HepG2 (cell line): ENCODE measurements at regions not wholly inside any gene's neighbourhood (a gene's known extent, or its start where the extent isn't known, plus 50 kb on each side); places are given as distances from the start of the nearest gene placed in this dataset.

Experiments used
- ATAC-seq: fragments of 200-7000 bp; cut with Tn5 transposase; 3 replicates; pipeline ENCODE4 v1.9.1; 2020; ENCODE audit warnings: mild to moderate bottlenecking, moderate library complexity
- BruUV-seq: library from RNA; stranded (reverse); fragments of 400-500 nt; replicated peaks from 2 replicates; lab custom pipeline; 2021; lab: Mats Ljungman, UMichigan
- CTCF ChIA-PET: fragments of 300-600 bp; formaldehyde crosslinking; extraction: SDS; loops from one replicate; lab custom pipeline; 2021; ENCODE audit warnings: low total read pairs, inconsistent platforms, low intra/inter-chr PET ratio; lab: Yijun Ruan, JAX
- POLR2A ChIA-PET: fragments of 350-600 bp; sonication (Branson Sonifier 250); formaldehyde crosslinking; loops from one replicate; lab custom pipeline; 2020; ENCODE audit warnings: antibody characterized with exemption, inconsistent platforms; lab: Yijun Ruan, JAX
- DNase-seq: peaks from one replicate; pipeline ENCODE4 v3.0.0-alpha.2; 2015; ENCODE audit warnings: low spot score
- FAIRE-seq: peaks from 3 replicates; lab custom pipeline; 2011; peaks lifted over from hg19 to GRCh38; lab: Jason Lieb, UNC
- H2AFZ ChIP-seq: one replicate; pipeline ENCODE4 v1.6.1; 2011; ENCODE audit warnings: low read length, inconsistent platforms
- H3K27ac ChIP-seq: fragments of 300-600 bp; 3 replicates; pipeline ENCODE4 v1.8.0; 2011; ENCODE audit warnings: mixed run types, mild to moderate bottlenecking, mixed read lengths, low read length, inconsistent platforms; ENCODE audit not compliant: insufficient read depth; ENCODE audit errors: extremely low read length
- H3K27me3 ChIP-seq, 2 experiments: fragments of 200-600 bp in 1 of 2; 2 replicates in 1 of 2; 3 replicates in 1 of 2; pipeline versions ENCODE4 v1.6.0 to v1.8.0; 2011; ENCODE audit warnings: low read length in 2 of 2, mild to moderate bottlenecking in 2 of 2, moderate library complexity in 2 of 2, inconsistent platforms in 1 of 2; ENCODE audit not compliant: insufficient read depth in 2 of 2, control insufficient read depth in 1 of 2
- H3K36me3 ChIP-seq, 2 experiments: fragments of 200-600 bp in 1 of 2; replicated peaks in 1 of 2; 2 replicates in 1 of 2; 3 replicates in 1 of 2; pipeline versions ENCODE4 v1.5.1 to v1.8.0; 2011; ENCODE audit warnings: low read length in 2 of 2, inconsistent platforms in 1 of 2; ENCODE audit not compliant: insufficient read depth in 2 of 2, control insufficient read depth in 1 of 2
- H3K4me1 ChIP-seq: 2 replicates; pipeline ENCODE4 v1.5.1; 2012; ENCODE audit warnings: low read length, inconsistent platforms; ENCODE audit not compliant: insufficient read depth
- H3K4me2 ChIP-seq: 2 replicates; pipeline ENCODE4 v1.6.0; 2011; ENCODE audit warnings: low read depth, low read length, inconsistent platforms
- H3K4me3 ChIP-seq, 3 experiments: fragments of 200-600 bp in 1 of 3; sonication (generic), shearing (Covaris generic) in 1 of 3; replicated peaks in 1 of 3; 2 replicates each; pipeline ENCODE4 v1.5.1; 2011 to 2016; ENCODE audit warnings: low read length in 3 of 3, inconsistent platforms in 2 of 3, low read depth in 2 of 3, mild to moderate bottlenecking in 2 of 3, control low read depth in 1 of 3, mixed read lengths in 1 of 3; ENCODE audit not compliant: insufficient read depth in 1 of 3
- H3K79me2 ChIP-seq: one replicate; pipeline ENCODE4 v1.6.1; 2011; ENCODE audit warnings: low read length, inconsistent platforms; ENCODE audit not compliant: insufficient read depth
- H3K9ac ChIP-seq: 2 replicates; pipeline ENCODE4 v1.6.0; 2011; ENCODE audit warnings: mild to moderate bottlenecking, low read depth, low read length, inconsistent platforms; ENCODE audit not compliant: insufficient read depth
- H3K9me3 ChIP-seq: 2 replicates; pipeline ENCODE4 v1.5.1; 2012; ENCODE audit warnings: mild to moderate bottlenecking, low read length
- H4K20me1 ChIP-seq: 2 replicates; pipeline ENCODE4 v1.6.0; 2011; ENCODE audit warnings: inconsistent platforms, mild to moderate bottlenecking, low read length, moderate library complexity; ENCODE audit not compliant: insufficient read depth
- CEBPG ChIP-seq: IDR thresholded peaks from 2 replicates; pipeline ENCODE4 v1.6.1; 2016
- HNF4A ChIP-seq: sonication (generic); formaldehyde crosslinking; IDR thresholded peaks from 2 replicates; pipeline ENCODE4 v1.4.0; 2020; ENCODE audit warnings: missing genetic modification reagents
- JARID2 ChIP-seq: sonication (generic); formaldehyde crosslinking; IDR thresholded peaks from 2 replicates; pipeline ENCODE4 v1.8.1; 2023; ENCODE audit warnings: missing genetic modification reagents, inconsistent platforms; ENCODE audit not compliant: insufficient replicate concordance
- POLR2AphosphoS5 ChIP-seq: IDR thresholded peaks from 2 replicates; pipeline ENCODE4 v1.6.1; 2012; ENCODE audit warnings: low read depth, low read length
- SATB2 ChIP-seq: sonication (generic); formaldehyde crosslinking; IDR thresholded peaks from 2 replicates; pipeline ENCODE4 v1.5.0; 2020; ENCODE audit warnings: missing genetic modification reagents
- TEAD3 ChIP-seq: optimal IDR thresholded peaks from 2 replicates; pipeline ENCODE3; 2016; ENCODE audit warnings: borderline replicate concordance
- XBP1 ChIP-seq: sonication (generic); formaldehyde crosslinking; IDR thresholded peaks from 2 replicates; pipeline ENCODE4 v1.5.0; 2020; ENCODE audit warnings: missing genetic modification reagents
- ZBTB25 ChIP-seq: IDR thresholded peaks from 2 replicates; pipeline ENCODE4 v1.6.1; 2018; ENCODE audit warnings: missing genetic modification reagents
- ZBTB40 ChIP-seq, 2 experiments: fragments of 450-650 bp in 1 of 2; sonication (generic) in 1 of 2; formaldehyde crosslinking in 1 of 2; IDR thresholded peaks; 2 replicates each; pipeline versions ENCODE4 v1.6.1 to v1.8.0; 2016 to 2022; ENCODE audit warnings: antibody characterized with exemption in 1 of 2, mild to moderate bottlenecking in 1 of 2, missing genetic modification reagents in 1 of 2
- ZBTB42 ChIP-seq: sonication (generic); formaldehyde crosslinking; IDR thresholded peaks from 2 replicates; pipeline ENCODE4 v1.5.0; 2020; ENCODE audit warnings: mild to moderate bottlenecking, missing genetic modification reagents
- ZFAT ChIP-seq: sonication (generic); formaldehyde crosslinking; conservative IDR thresholded peaks from 2 replicates; pipeline ENCODE4 v1.8.1; 2023; ENCODE audit warnings: missing genetic modification reagents, inconsistent platforms
- ZFP41 ChIP-seq: sonication (generic); formaldehyde crosslinking; IDR thresholded peaks from 2 replicates; pipeline ENCODE4 v1.4.0; 2020; ENCODE audit warnings: mild to moderate bottlenecking, missing genetic modification reagents, borderline replicate concordance
- ZNF12 ChIP-seq: sonication (generic); formaldehyde crosslinking; IDR thresholded peaks from 2 replicates; pipeline ENCODE4 v1.5.0; 2020; ENCODE audit warnings: missing genetic modification reagents
- ZNF264 ChIP-seq: sonication (generic); formaldehyde crosslinking; IDR thresholded peaks from 2 replicates; pipeline ENCODE4 v1.4.0; 2020; ENCODE audit warnings: missing genetic modification reagents
- ZNF703 ChIP-seq: sonication (generic); formaldehyde crosslinking; IDR thresholded peaks from 2 replicates; pipeline ENCODE4 v1.5.1; 2020; ENCODE audit warnings: missing genetic modification reagents, mild to moderate bottlenecking, moderate library complexity, borderline replicate concordance
- WGBS: methylation state at CpG from one replicate; pipeline ENCODE4 v1.1.6; 2017; ENCODE audit warnings: low lambda C conversion rate; 5-methylcytosine and 5-hydroxymethylcytosine counted together
- in situ Hi-C: cut with HindIII; loops from 2 replicates; pipeline ENCODE4 v1.10.0; 2017; ENCODE audit warnings: low pct_unique_long_range_greater_than_20kb; ENCODE audit not compliant: extremely low pct_ligation_motif_present
- intact Hi-C: fragments of 100-400 bp; cut with micrococcal nuclease; formaldehyde crosslinking; loops from one replicate; pipeline ENCODE4 v1.10.0; 2022; ENCODE audit not compliant: unreplicated experiment

- no peak overlapping the region for H3K4me3 ChIP-seq
- DNase-seq: no peak
- H3K9me3 ChIP-seq: no peaks in the 10 kb centered on the region
- no peaks in the 10 kb centered on the region for H3K4me1 ChIP-seq
- WGBS: 70% methylated on average over 8 of the region's 8 CpGs
- no peak for FAIRE-seq
- no peaks in the 10 kb centered on the region for H3K79me2 ChIP-seq
- in situ Hi-C loops: no loop called here
- 0 out of 2 replicates have a peak, but pooled peaks cover 3% of the 10 kb centered on the region for H4K20me1 ChIP-seq
- intact Hi-C loops: no loop called here
- POLR2A ChIA-PET: no interaction called here
- H3K27me3 ChIP-seq: peaks cover 2 to 71% of the 10 kb centered on the region in 2 experiments; a peak in 4 of 5 replicates
- H3K9ac ChIP-seq: no peak overlapping the region
- H2AFZ ChIP-seq: no peak overlapping the region
- no peaks in the 10 kb centered on the region for H3K36me3 ChIP-seq
- H3K27ac ChIP-seq: no peak overlapping the region
- no peak overlapping the region for H3K4me2 ChIP-seq
- BruUV-seq: no TSS peak
- CTCF ChIA-PET: no interaction called here
- no peak for ATAC-seq
- TF ChIP-seq JARID2 (CRISPR knock-in tag) (no peak), ZNF703 (CRISPR knock-in tag) (no peak), TEAD3 (CRISPR knock-in tag) (no peak), SATB2 (CRISPR knock-in tag) (no peak), ZFAT (CRISPR knock-in tag) (no peak), ZBTB40 (IDR thresholded peaks at IDR 0.05) (no peak), ZBTB40 (CRISPR knock-in tag; IDR thresholded peaks at IDR 0.05) (no peak), POLR2AphosphoS5 (no peak), ZNF12 (CRISPR knock-in tag) (no peak), XBP1 (CRISPR knock-in tag) (no peak), ZBTB42 (CRISPR knock-in tag) (no peak), ZNF264 (CRISPR knock-in tag) (no peak), CEBPG (no peak), ZBTB25 (CRISPR knock-in tag) (no peak), HNF4A (CRISPR knock-in tag) (no peak), ZFP41 (CRISPR knock-in tag) (no peak)
These were observed 166.3 kb downstream of the DDX1 start for GRCh38 chr2:15757820-15758586.
